IMR-90 (cell line): ENCODE measurements at regions not wholly inside any gene's neighbourhood (a gene's known extent, or its start where the extent isn't known, plus 50 kb on each side); places are given as distances from the start of the nearest gene placed in this dataset.
A peak's percentile ranks its signal among the peaks of the same experiment; 100 is the strongest.

Experiments
- ATAC-seq: fragments of 200-7000 bp; cut with Tn5 transposase; 2 replicates; pipeline ENCODE4 v1.9.1; 2020; ENCODE audit warnings: low read depth, mild to moderate bottlenecking, moderate library complexity
- BruUV-seq: library from RNA; stranded (reverse); fragments of 400-500 nt; replicated peaks from 2 replicates; lab custom pipeline; 2021; lab: Mats Ljungman, UMichigan
- CTCF ChIA-PET: fragments of 300-600 bp; formaldehyde crosslinking; extraction: SDS; loops from one replicate; lab custom pipeline; 2021; ENCODE audit warnings: antibody characterized with exemption; lab: Yijun Ruan, JAX
- POLR2A ChIA-PET: fragments of 300-600 bp; sonication (Branson Sonifier 250); formaldehyde crosslinking; loops from one replicate; lab custom pipeline; 2022; ENCODE audit warnings: antibody characterized with exemption; ENCODE audit not compliant: unreplicated experiment; lab: Charles Lee
- DNase-seq: peaks from one replicate; pipeline ENCODE4 v3.0.0; 2013
- H2AFZ ChIP-seq: replicated peaks from 2 replicates; pipeline ENCODE3; 2013; ENCODE audit warnings: low read length, mild to moderate bottlenecking; ENCODE audit not compliant: poor library complexity
- H2AK5ac ChIP-seq: 2 replicates; pipeline ENCODE4 v1.6.1; 2013; ENCODE audit warnings: low read depth, low read length, inconsistent platforms
- H2AK9ac ChIP-seq: replicated peaks from 2 replicates; pipeline ENCODE3; 2013; ENCODE audit warnings: mild to moderate bottlenecking, low read depth, low read length, moderate library complexity; ENCODE audit not compliant: poor library complexity
- H2BK120ac ChIP-seq: 2 replicates; pipeline ENCODE4 v1.6.1; 2013; ENCODE audit warnings: low read depth, low read length, inconsistent platforms
- H2BK15ac ChIP-seq: 3 replicates; pipeline ENCODE4 v1.6.1; 2013; ENCODE audit warnings: low read depth, low read length, inconsistent platforms
- H2BK20ac ChIP-seq: 2 replicates; pipeline ENCODE4 v1.6.1; 2013; ENCODE audit warnings: low read depth, mild to moderate bottlenecking, inconsistent platforms, low read length, moderate library complexity
- H2BK5ac ChIP-seq: 2 replicates; pipeline ENCODE4 v1.6.1; 2013; ENCODE audit warnings: mild to moderate bottlenecking, low read depth, low read length, inconsistent platforms; ENCODE audit not compliant: poor library complexity, severe bottlenecking
- H3K14ac ChIP-seq: replicated peaks from 2 replicates; pipeline ENCODE4 v1.6.1; 2013; ENCODE audit warnings: low read depth, low read length, inconsistent platforms
- H3K18ac ChIP-seq: 2 replicates; pipeline ENCODE4 v1.6.1; 2013; ENCODE audit warnings: low read depth, low read length, control low read depth
- H3K23ac ChIP-seq: 2 replicates; pipeline ENCODE4 v1.6.1; 2013; ENCODE audit warnings: low read depth, low read length, inconsistent platforms
- H3K27ac ChIP-seq: 2 replicates; pipeline ENCODE4 v1.5.1; 2013; ENCODE audit warnings: mild to moderate bottlenecking, control low read depth, low read length; ENCODE audit not compliant: insufficient read depth
- H3K27me3 ChIP-seq: 2 replicates; pipeline ENCODE4 v1.6.1; 2013; ENCODE audit warnings: low read length; ENCODE audit not compliant: control insufficient read depth, insufficient read depth
- H3K36me3 ChIP-seq: 2 replicates; pipeline ENCODE4 v1.6.1; 2013; ENCODE audit warnings: low read length, mixed read lengths; ENCODE audit not compliant: control insufficient read depth, insufficient read depth
- H3K4ac ChIP-seq: 2 replicates; pipeline ENCODE4 v1.6.1; 2013; ENCODE audit warnings: low read depth, low read length, inconsistent platforms
- H3K4me1 ChIP-seq: 2 replicates; pipeline ENCODE4 v1.6.1; 2013; ENCODE audit warnings: low read length, mixed read lengths; ENCODE audit not compliant: control insufficient read depth, insufficient read depth
- H3K4me2 ChIP-seq: 2 replicates; pipeline ENCODE4 v1.6.1; 2013; ENCODE audit warnings: low read depth, mild to moderate bottlenecking, control low read depth, low read length, moderate library complexity
- H3K4me3 ChIP-seq: 2 replicates; pipeline ENCODE4 v1.5.1; 2013; ENCODE audit warnings: low read depth, mild to moderate bottlenecking, control low read depth, low read length, moderate library complexity; ENCODE audit not compliant: insufficient read depth
- H3K56ac ChIP-seq: 2 replicates; pipeline ENCODE4 v1.6.1; 2013; ENCODE audit warnings: low read length, inconsistent platforms; ENCODE audit not compliant: insufficient read depth; ENCODE audit errors: extremely low read depth
- H3K79me1 ChIP-seq, 2 experiments: 2 replicates each; pipeline ENCODE4 v1.6.1; 2013; ENCODE audit warnings: low read length in 2 of 2, inconsistent platforms in 1 of 2, low read depth in 1 of 2
- H3K9ac ChIP-seq: 2 replicates; pipeline ENCODE4 v1.6.1; 2013; ENCODE audit warnings: low read depth, low read length, control low read depth
- H3K9me1 ChIP-seq: 2 replicates; pipeline ENCODE4 v1.6.1; 2013; ENCODE audit warnings: low read length, inconsistent platforms; ENCODE audit not compliant: insufficient read depth
- H3K9me3 ChIP-seq: 2 replicates; pipeline ENCODE4 v1.6.1; 2013; ENCODE audit warnings: low read length; ENCODE audit not compliant: control insufficient read depth, insufficient read depth
- H4K20me1 ChIP-seq: 2 replicates; pipeline ENCODE4 v1.6.1; 2013; ENCODE audit warnings: low read length, inconsistent platforms; ENCODE audit not compliant: insufficient read depth
- H4K5ac ChIP-seq: 2 replicates; pipeline ENCODE4 v1.6.1; 2013; ENCODE audit warnings: mild to moderate bottlenecking, low read depth, low read length, control low read depth
- H4K8ac ChIP-seq, 2 experiments: 2 replicates each; pipeline ENCODE4 v1.6.1; 2013; ENCODE audit warnings: low read depth in 2 of 2, low read length in 2 of 2, control low read depth in 1 of 2, inconsistent platforms in 1 of 2
- H4K91ac ChIP-seq: 2 replicates; pipeline ENCODE4 v1.6.1; 2013; ENCODE audit warnings: low read depth, low read length, inconsistent platforms; ENCODE audit not compliant: insufficient read depth
- BHLHE40 ChIP-seq: fragments of 150-350 bp; IDR thresholded peaks from 2 replicates; pipeline ENCODE4 v1.6.1; 2016; ENCODE audit warnings: mild to moderate bottlenecking, low read depth, low read length
- CEBPB ChIP-seq: IDR thresholded peaks from 2 replicates; pipeline ENCODE4 v1.6.1; 2012; ENCODE audit warnings: low read depth, low read length, improper control_type of control experiment
- CHD1 ChIP-seq: IDR thresholded peaks from 2 replicates; pipeline ENCODE4 v1.6.1; 2012; ENCODE audit warnings: low read depth, low read length, improper control_type of control experiment
- CTCF ChIP-seq: conservative IDR thresholded peaks from 2 replicates; pipeline ENCODE4 v1.5.1; 2012; ENCODE audit warnings: mild to moderate bottlenecking, low read depth, low read length, improper control_type of control experiment
- ELK1 ChIP-seq: fragments of 150-350 bp; IDR thresholded peaks from 2 replicates; pipeline ENCODE4 v1.6.1; 2016; ENCODE audit warnings: low read depth, mild to moderate bottlenecking, low read length, moderate library complexity, borderline replicate concordance
- FOS ChIP-seq: fragments of 150-350 bp; IDR thresholded peaks from 2 replicates; pipeline ENCODE4 v1.6.1; 2016; ENCODE audit warnings: low read depth, low read length
- MAFK ChIP-seq: IDR thresholded peaks from 2 replicates; pipeline ENCODE4 v1.6.1; 2012; ENCODE audit warnings: low read depth, low read length, improper control_type of control experiment
- MAZ ChIP-seq: IDR thresholded peaks from 2 replicates; pipeline ENCODE4 v1.6.1; 2012; ENCODE audit warnings: low read depth, mild to moderate bottlenecking, low read length, improper control_type of control experiment, moderate library complexity, borderline replicate concordance
- MXI1 ChIP-seq: IDR thresholded peaks from 2 replicates; pipeline ENCODE4 v1.6.1; 2012; ENCODE audit warnings: low read depth, mild to moderate bottlenecking, low read length, moderate library complexity, borderline replicate concordance
- NFE2L2 ChIP-seq: fragments of 150-350 bp; IDR thresholded peaks from 2 replicates; pipeline ENCODE4 v1.6.1; 2016; ENCODE audit warnings: low read depth, mild to moderate bottlenecking, low read length
- POLR2A ChIP-seq: IDR thresholded peaks from 2 replicates; pipeline ENCODE4 v1.6.1; 2012; ENCODE audit warnings: mild to moderate bottlenecking, low read depth, low read length
- RAD21 ChIP-seq: IDR thresholded peaks from 2 replicates; pipeline ENCODE4 v1.6.1; 2012; ENCODE audit warnings: low read length, improper control_type of control experiment
- RCOR1 ChIP-seq: IDR thresholded peaks from 2 replicates; pipeline ENCODE4 v1.6.1; 2012; ENCODE audit warnings: mild to moderate bottlenecking, low read length, improper control_type of control experiment; ENCODE audit not compliant: insufficient replicate concordance
- RFX5 ChIP-seq: IDR thresholded peaks from 2 replicates; pipeline ENCODE4 v1.8.0; 2012; ENCODE audit warnings: low read depth, mild to moderate bottlenecking, low read length, moderate library complexity
- SMC3 ChIP-seq: fragments of 150-350 bp; IDR thresholded peaks from 2 replicates; pipeline ENCODE4 v1.6.1; 2016; ENCODE audit warnings: low read depth, mild to moderate bottlenecking, antibody characterized with exemption, low read length, moderate library complexity
- dilution Hi-C: fragments of 300-500 bp; cut with HindIII; formaldehyde crosslinking; loops from one replicate; pipeline ENCODE4 v1.14.3; 2018; ENCODE audit warnings: low sequenced_read_pairs; ENCODE audit not compliant: unreplicated experiment
- in situ Hi-C: fragments of 300-500 bp; cut with MboI; formaldehyde crosslinking; loops from 3 replicates; pipeline ENCODE4 v1.14.3; 2019; ENCODE audit warnings: low sequenced_read_pairs, inconsistent platforms, mixed read lengths
- intact Hi-C: fragments of 100-400 bp; cut with micrococcal nuclease; formaldehyde crosslinking; loops from 2 replicates; pipeline ENCODE4 v1.10.0; 2022
- TF ChIP-seq, protein P1 (sequence below): fragments of 150-350 bp; IDR thresholded peaks from 2 replicates; pipeline ENCODE4 v1.6.1; 2017; ENCODE audit warnings: mild to moderate bottlenecking, antibody characterized with exemption, low read length, low read depth

DNA sequence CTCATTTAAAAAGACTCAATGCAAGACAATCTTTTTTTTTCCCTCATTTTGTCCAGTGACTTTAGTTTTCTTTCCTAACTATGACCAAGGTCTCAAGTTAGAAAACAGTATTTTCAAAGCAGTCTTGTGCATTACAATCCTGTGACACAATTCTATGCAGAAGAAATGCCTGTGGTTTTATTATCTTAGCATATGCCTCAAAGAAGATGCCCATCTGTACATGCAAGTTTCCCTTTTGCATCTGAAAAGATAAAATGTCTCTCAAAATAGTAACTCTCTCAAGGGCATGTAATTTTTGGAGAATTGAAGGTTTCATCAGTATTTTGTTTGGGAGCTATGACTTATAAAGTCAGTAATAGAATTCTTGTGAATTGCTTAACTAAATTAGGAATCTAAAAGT is 292.0 kb upstream of the SUCLG2 start:
- DNase-seq = peak; percentile 1
- no peak overlapping the region for H3K18ac ChIP-seq
- H3K27ac ChIP-seq = no peak overlapping the region
- no peak overlapping the region for H2BK120ac ChIP-seq
- H2AK9ac ChIP-seq = no peak overlapping the region
- ATAC-seq = no peak
- H4K8ac ChIP-seq = no peak overlapping the region
- H3K14ac ChIP-seq = no peak overlapping the region
- CTCF ChIA-PET = no interaction called here
- POLR2A ChIA-PET = no interaction called here
- intact Hi-C loops (no loop called here), in situ Hi-C loops (no loop called here), dilution Hi-C loops (no loop called here)
- H3K23ac ChIP-seq = no peak overlapping the region
- no peak overlapping the region for H2BK5ac ChIP-seq
- H4K5ac ChIP-seq = no peak overlapping the region
- H4K20me1 ChIP-seq = no peaks in the 10 kb centered on the region
- no peaks in the 10 kb centered on the region for H3K36me3 ChIP-seq
- no TSS peak for BruUV-seq
- TF ChIP-seq NFE2L2 = no peak
- no peak for TF ChIP-seq CEBPB
- TF ChIP-seq MAFK = no peak
- no peak for TF ChIP-seq ELK1
- TF ChIP-seq FOS = no peak
- TF ChIP-seq CHD1 = no peak
- TF ChIP-seq RCOR1 = no peak
- no peak for TF ChIP-seq MXI1
- no peak for TF ChIP-seq POLR2A
- no peak for TF ChIP-seq RAD21
- no peak for TF ChIP-seq MAZ
- no peak for TF ChIP-seq CTCF
- no peak for TF ChIP-seq RFX5
- TF ChIP-seq SMC3 = no peak
- no peak for TF ChIP-seq BHLHE40
- TF ChIP-seq, protein P1, sequence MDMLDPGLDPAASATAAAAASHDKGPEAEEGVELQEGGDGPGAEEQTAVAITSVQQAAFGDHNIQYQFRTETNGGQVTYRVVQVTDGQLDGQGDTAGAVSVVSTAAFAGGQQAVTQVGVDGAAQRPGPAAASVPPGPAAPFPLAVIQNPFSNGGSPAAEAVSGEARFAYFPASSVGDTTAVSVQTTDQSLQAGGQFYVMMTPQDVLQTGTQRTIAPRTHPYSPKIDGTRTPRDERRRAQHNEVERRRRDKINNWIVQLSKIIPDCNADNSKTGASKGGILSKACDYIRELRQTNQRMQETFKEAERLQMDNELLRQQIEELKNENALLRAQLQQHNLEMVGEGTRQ = no peak
- H3K9me1 ChIP-seq = no peaks in the 10 kb centered on the region
- no peak overlapping the region for H3K4ac ChIP-seq
- no peaks in the 10 kb centered on the region for H3K79me1 ChIP-seq
- H4K91ac ChIP-seq = no peak overlapping the region
- no peaks in the 10 kb centered on the region for H3K4me1 ChIP-seq
- no peak overlapping the region for H2AFZ ChIP-seq
- H2BK20ac ChIP-seq = no peak overlapping the region
- H3K56ac ChIP-seq = no peak overlapping the region
- H3K27me3 ChIP-seq = no peaks in the 10 kb centered on the region
- peaks cover 4% of the 10 kb centered on the region for H3K9me3 ChIP-seq
- H3K4me2 ChIP-seq = no peak overlapping the region
- no peak overlapping the region for H2AK5ac ChIP-seq
- no peak overlapping the region for H3K9ac ChIP-seq
- H2BK15ac ChIP-seq = no peak overlapping the region
- no peak overlapping the region for H3K4me3 ChIP-seq
